Suprapubic skin (tissue), 4 donors: ENCODE measurements at regions not wholly inside any gene's neighbourhood (a gene's known extent, or its start where the extent isn't known, plus 50 kb on each side); places are given as distances from the start of the nearest gene placed in this dataset.

Experiments
- CTCF ChIP-seq, 2 donors: fragments of 200-600 bp in 1 of 2; fragments of 450-650 bp in 1 of 2; sonication (generic) in 1 of 2; IDR thresholded peaks; one replicate each; pipeline ENCODE4 v1.5.1; 2016 to 2019; ENCODE audit warnings: antibody characterized with exemption in 2 of 2, mild to moderate bottlenecking in 1 of 2, moderate library complexity in 1 of 2
- EP300 ChIP-seq: sonication (generic); formaldehyde crosslinking; IDR thresholded peaks from one replicate; pipeline ENCODE4 v1.6.1; 2017; ENCODE audit warnings: antibody characterized with exemption
- POLR2A ChIP-seq, 2 donors: fragments of 450-650 bp; IDR thresholded peaks; one replicate each; pipeline ENCODE4 v1.6.1; 2017; ENCODE audit warnings: antibody characterized with exemption in 2 of 2, mild to moderate bottlenecking in 2 of 2, moderate library complexity in 2 of 2
- POLR2AphosphoS5 ChIP-seq, 3 donors: sonication (generic); formaldehyde crosslinking; IDR thresholded peaks; one replicate each; pipeline ENCODE4 v1.6.1; 2017; ENCODE audit warnings: antibody characterized with exemption in 3 of 3

- no peak for TF ChIP-seq CTCF (IDR thresholded peaks at IDR 0.05)
- TF ChIP-seq POLR2AphosphoS5 (IDR thresholded peaks at IDR 0.05) = no peak
- no peak for TF ChIP-seq POLR2A (IDR thresholded peaks at IDR 0.05)
- TF ChIP-seq EP300 = no peak
Observed at GRCh38 chr1:230009611-230010313, 57.3 kb upstream of the GALNT2 start.
